ENCODE measurements at regions not wholly inside any gene's neighbourhood (a gene's known extent, or its start where the extent isn't known, plus 50 kb on each side); places are given as distances from the start of the nearest gene placed in this dataset.
A peak's percentile ranks its signal among the peaks of the same experiment; 100 is the strongest.
"Not testable (repeated sequence)": the region's sequence is repeated elsewhere in the genome, so short reads cannot be mapped to it uniquely, and the experiment has no call there.

GRCh38 chr15:20251214-20252005, 290.2 kb downstream of the GOLGA6L6 start:
- H3K4me3 ChIP-seq (ENCODE audit: low read length in 3 of 3); H3K4me1 ChIP-seq (ENCODE audit: control insufficient read depth in 2 of 3, insufficient read depth in 2 of 3, low read depth in 1 of 3, low read length in 3 of 3); FAIRE-seq; H3K9ac ChIP-seq (ENCODE audit: low read length in 3 of 3); H3K36me3 ChIP-seq (ENCODE audit: control insufficient read depth in 2 of 3, insufficient read depth in 3 of 3, low read length in 3 of 3); intact Hi-C loops (cut with DNase I); H3K9me3 ChIP-seq (ENCODE audit: control insufficient read depth in 2 of 3, insufficient read depth in 1 of 3, low read length in 3 of 3); H3K27me3 ChIP-seq (ENCODE audit: control insufficient read depth, insufficient read depth, low read length); H3K27ac ChIP-seq (ENCODE audit: low read depth in 2 of 2, low read length in 2 of 2): not testable (repeated sequence)
- peak in 1 of 5 donors; percentile 91 for DNase-seq

DNA sequence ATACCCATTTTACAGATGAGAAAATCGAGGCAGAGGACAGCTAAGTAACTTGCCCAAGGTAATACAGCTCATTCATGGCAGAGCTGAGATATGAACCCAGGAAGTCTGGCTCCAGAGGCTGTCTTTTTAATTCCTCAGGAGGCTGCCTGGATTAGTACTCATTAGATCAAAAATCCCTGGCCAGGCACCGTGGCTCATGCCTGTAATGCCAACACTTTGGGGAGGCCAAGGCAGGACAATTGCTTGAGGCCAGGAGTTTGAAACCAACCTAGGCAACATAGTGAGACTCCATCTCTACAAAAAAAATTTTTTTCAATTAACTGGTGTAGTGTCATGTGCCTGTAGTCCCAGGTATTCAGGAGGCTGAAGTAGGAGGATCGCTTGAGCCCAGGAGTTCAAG, 291.4 kb downstream of the GOLGA6L6 start:
- H3K27me3 ChIP-seq (ENCODE audit: control insufficient read depth, insufficient read depth, low read length); H3K4me1 ChIP-seq (ENCODE audit: control insufficient read depth in 2 of 3, insufficient read depth in 2 of 3, low read depth in 1 of 3, low read length in 3 of 3); H3K27ac ChIP-seq (ENCODE audit: low read depth in 2 of 2, low read length in 2 of 2); H3K4me3 ChIP-seq (ENCODE audit: low read length in 3 of 3); H3K9ac ChIP-seq (ENCODE audit: low read length in 3 of 3); H3K36me3 ChIP-seq (ENCODE audit: control insufficient read depth in 2 of 3, insufficient read depth in 3 of 3, low read length in 3 of 3); DNase-seq; intact Hi-C loops (cut with DNase I); FAIRE-seq; H3K9me3 ChIP-seq (ENCODE audit: control insufficient read depth in 2 of 3, insufficient read depth in 1 of 3, low read length in 3 of 3): not testable (repeated sequence)

- H3K27me3 ChIP-seq (ENCODE audit: control insufficient read depth, insufficient read depth, low read length); H3K9ac ChIP-seq (ENCODE audit: low read length in 3 of 3); H3K36me3 ChIP-seq (ENCODE audit: control insufficient read depth in 2 of 3, insufficient read depth in 3 of 3, low read length in 3 of 3); H3K4me1 ChIP-seq (ENCODE audit: control insufficient read depth in 2 of 3, insufficient read depth in 2 of 3, low read depth in 1 of 3, low read length in 3 of 3); H3K27ac ChIP-seq (ENCODE audit: low read depth in 2 of 2, low read length in 2 of 2); FAIRE-seq; intact Hi-C loops (cut with DNase I); H3K4me3 ChIP-seq (ENCODE audit: low read length in 3 of 3); H3K9me3 ChIP-seq (ENCODE audit: control insufficient read depth in 2 of 3, insufficient read depth in 1 of 3, low read length in 3 of 3): not testable (repeated sequence)
- peak in 1 of 5 donors; percentile 22 for DNase-seq
Observed at GRCh38 chr15:20249677-20249970, 292.0 kb downstream of the GOLGA6L6 start.

- H3K36me3 ChIP-seq (ENCODE audit: control insufficient read depth in 2 of 3, insufficient read depth in 3 of 3, low read length in 3 of 3); H3K27ac ChIP-seq (ENCODE audit: low read depth in 2 of 2, low read length in 2 of 2); FAIRE-seq; H3K9me3 ChIP-seq (ENCODE audit: control insufficient read depth in 2 of 3, insufficient read depth in 1 of 3, low read length in 3 of 3); H3K27me3 ChIP-seq (ENCODE audit: control insufficient read depth, insufficient read depth, low read length); H3K4me3 ChIP-seq (ENCODE audit: low read length in 3 of 3); H3K9ac ChIP-seq (ENCODE audit: low read length in 3 of 3); H3K4me1 ChIP-seq (ENCODE audit: control insufficient read depth in 2 of 3, insufficient read depth in 2 of 3, low read depth in 1 of 3, low read length in 3 of 3); intact Hi-C loops (cut with DNase I); DNase-seq: not testable (repeated sequence)
Observed at GRCh38 chr15:20248434-20248833, 293.2 kb downstream of the GOLGA6L6 start.

- H3K4me3 ChIP-seq (ENCODE audit: low read length in 3 of 3); H3K27me3 ChIP-seq (ENCODE audit: control insufficient read depth, insufficient read depth, low read length); H3K4me1 ChIP-seq (ENCODE audit: control insufficient read depth in 2 of 3, insufficient read depth in 2 of 3, low read depth in 1 of 3, low read length in 3 of 3); intact Hi-C loops (cut with DNase I); H3K36me3 ChIP-seq (ENCODE audit: control insufficient read depth in 2 of 3, insufficient read depth in 3 of 3, low read length in 3 of 3); H3K9ac ChIP-seq (ENCODE audit: low read length in 3 of 3); H3K9me3 ChIP-seq (ENCODE audit: control insufficient read depth in 2 of 3, insufficient read depth in 1 of 3, low read length in 3 of 3); DNase-seq; H3K27ac ChIP-seq (ENCODE audit: low read depth in 2 of 2, low read length in 2 of 2); FAIRE-seq: not testable (repeated sequence)
Observed at GRCh38 chr15:20247137-20247536, 294.5 kb downstream of the GOLGA6L6 start.

DNA sequence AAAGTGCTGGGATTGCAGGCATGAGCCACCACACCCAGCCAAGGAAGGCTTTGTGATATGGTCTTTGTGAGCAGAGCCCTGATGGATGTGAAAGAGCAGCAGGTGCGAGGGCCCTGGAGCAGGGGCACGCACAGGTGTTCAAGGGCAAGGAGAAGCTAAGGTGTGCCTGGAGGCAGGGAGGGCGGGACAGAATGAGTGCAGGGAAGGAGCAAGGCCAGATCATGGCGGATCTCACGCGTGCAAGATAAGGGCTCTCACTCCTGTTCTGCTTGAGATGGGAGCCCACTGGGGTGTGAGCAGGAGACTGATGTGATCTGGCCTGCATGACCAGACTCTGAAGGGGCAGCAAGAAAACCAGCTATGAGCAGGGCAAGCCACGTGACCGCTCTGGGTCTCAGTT, 295.0 kb downstream of the GOLGA6L6 start:
- FAIRE-seq; H3K9me3 ChIP-seq (ENCODE audit: control insufficient read depth in 2 of 3, insufficient read depth in 1 of 3, low read length in 3 of 3); intact Hi-C loops (cut with DNase I): not testable (repeated sequence)

GRCh38 chr15:20245856-20246255, 295.7 kb downstream of the GOLGA6L6 start:
- intact Hi-C loops (cut with DNase I); H3K27ac ChIP-seq (ENCODE audit: low read depth in 2 of 2, low read length in 2 of 2); H3K36me3 ChIP-seq (ENCODE audit: control insufficient read depth in 2 of 3, insufficient read depth in 3 of 3, low read length in 3 of 3); H3K9me3 ChIP-seq (ENCODE audit: control insufficient read depth in 2 of 3, insufficient read depth in 1 of 3, low read length in 3 of 3); H3K4me3 ChIP-seq (ENCODE audit: low read length in 3 of 3); H3K27me3 ChIP-seq (ENCODE audit: control insufficient read depth, insufficient read depth, low read length); FAIRE-seq; H3K9ac ChIP-seq (ENCODE audit: low read length in 3 of 3); H3K4me1 ChIP-seq (ENCODE audit: control insufficient read depth in 2 of 3, insufficient read depth in 2 of 3, low read depth in 1 of 3, low read length in 3 of 3); DNase-seq: not testable (repeated sequence)

More for the DNA sequence above, 295.0 kb downstream of the GOLGA6L6 start:
- H3K9ac ChIP-seq (ENCODE audit: low read length in 3 of 3); H3K27me3 ChIP-seq (ENCODE audit: control insufficient read depth, insufficient read depth, low read length); DNase-seq; H3K4me3 ChIP-seq (ENCODE audit: low read length in 3 of 3); H3K27ac ChIP-seq (ENCODE audit: low read depth in 2 of 2, low read length in 2 of 2); H3K36me3 ChIP-seq (ENCODE audit: control insufficient read depth in 2 of 3, insufficient read depth in 3 of 3, low read length in 3 of 3); H3K4me1 ChIP-seq (ENCODE audit: control insufficient read depth in 2 of 3, insufficient read depth in 2 of 3, low read depth in 1 of 3, low read length in 3 of 3): not testable (repeated sequence)

- H3K4me1 ChIP-seq (ENCODE audit: control insufficient read depth in 2 of 3, insufficient read depth in 2 of 3, low read depth in 1 of 3, low read length in 3 of 3); DNase-seq; H3K9me3 ChIP-seq (ENCODE audit: control insufficient read depth in 2 of 3, insufficient read depth in 1 of 3, low read length in 3 of 3); intact Hi-C loops (cut with DNase I); H3K27ac ChIP-seq (ENCODE audit: low read depth in 2 of 2, low read length in 2 of 2); H3K36me3 ChIP-seq (ENCODE audit: control insufficient read depth in 2 of 3, insufficient read depth in 3 of 3, low read length in 3 of 3); FAIRE-seq; H3K4me3 ChIP-seq (ENCODE audit: low read length in 3 of 3); H3K9ac ChIP-seq (ENCODE audit: low read length in 3 of 3); H3K27me3 ChIP-seq (ENCODE audit: control insufficient read depth, insufficient read depth, low read length): not testable (repeated sequence)
Observed at GRCh38 chr15:20244792-20245191, 296.8 kb downstream of the GOLGA6L6 start.

Data from kidney (tissue), 10 donors.